Activated T-cell treated with anti-CD3 and anti-CD28 coated beads, Interleukin-2, amount 50 U/mL, for 72 hours (primary cell): ENCODE measurements at regions not wholly inside any gene's neighbourhood (a gene's known extent, or its start where the extent isn't known, plus 50 kb on each side); places are given as distances from the start of the nearest gene placed in this dataset.

Source experiments
- ATAC-seq, 2 donors: fragments of 150-1000 bp; cut with Tn5 transposase; replicated peaks in 1 of 2; 2 replicates each; pipeline ENCODE4 v1.10.0; 2021; ENCODE audit warnings: moderate library complexity in 2 of 2, mild to moderate bottlenecking in 1 of 2
- DNase-seq, 2 donors: peaks; one replicate each; pipeline ENCODE4 v3.0.0; 2021 to 2022; ENCODE audit warnings: mixed read lengths in 1 of 2
- H3K27ac Mint-ChIP-seq: one replicate; pipeline ENCODE4 v1.8.0; 2022; ENCODE audit warnings: mild to moderate bottlenecking, moderate library complexity, mixed read lengths
- H3K27me3 Mint-ChIP-seq: one replicate; pipeline ENCODE4 v1.8.0; 2022; ENCODE audit warnings: low read depth, mixed read lengths
- H3K36me3 Mint-ChIP-seq, 2 donors: one replicate each; pipeline ENCODE4 v1.8.0; 2022; ENCODE audit warnings: mixed read lengths in 2 of 2, mild to moderate bottlenecking in 1 of 2; ENCODE audit not compliant: insufficient read depth in 2 of 2
- H3K4me1 Mint-ChIP-seq: one replicate; pipeline ENCODE4 v1.8.0; 2022; ENCODE audit warnings: low read depth, mixed read lengths
- H3K4me3 Mint-ChIP-seq, 2 donors: one replicate each; pipeline ENCODE4 v1.8.0; 2022; ENCODE audit warnings: mild to moderate bottlenecking in 2 of 2, mixed read lengths in 2 of 2, moderate library complexity in 2 of 2
- H3K9me3 Mint-ChIP-seq, 2 donors: one replicate each; pipeline ENCODE4 v1.8.0; 2022; ENCODE audit warnings: mixed read lengths in 2 of 2

DNA sequence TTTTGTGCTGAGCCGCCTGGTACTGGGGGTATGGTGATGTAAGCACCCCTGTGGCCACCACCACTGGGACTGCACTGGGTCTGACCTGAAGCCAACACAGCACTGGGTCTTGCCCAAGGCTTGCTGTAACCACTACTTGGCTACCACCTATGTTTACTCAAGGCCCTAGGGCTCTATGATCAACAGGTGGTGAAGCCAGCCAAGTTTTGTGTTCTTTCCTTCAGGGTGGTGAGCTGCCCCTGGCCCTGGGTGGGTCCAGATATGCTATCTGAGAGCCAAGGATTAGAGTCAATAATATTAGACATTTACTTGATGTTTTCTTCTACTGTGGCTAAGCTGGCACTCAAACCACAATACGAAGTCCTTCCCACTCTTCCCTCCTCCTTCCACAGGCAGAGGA lies 55.1 kb upstream of the PAGE4 start:
- DNase-seq: no peak
- H3K9me3 Mint-ChIP-seq: no peaks in the 10 kb centered on the region
- H3K27me3 Mint-ChIP-seq: peaks cover 70% of the 10 kb centered on the region
- H3K27ac Mint-ChIP-seq: no peak overlapping the region
- no peaks in the 10 kb centered on the region for H3K36me3 Mint-ChIP-seq
- H3K4me3 Mint-ChIP-seq: no peak overlapping the region
- ATAC-seq: no peak
- no peaks in the 10 kb centered on the region for H3K4me1 Mint-ChIP-seq

DNA sequence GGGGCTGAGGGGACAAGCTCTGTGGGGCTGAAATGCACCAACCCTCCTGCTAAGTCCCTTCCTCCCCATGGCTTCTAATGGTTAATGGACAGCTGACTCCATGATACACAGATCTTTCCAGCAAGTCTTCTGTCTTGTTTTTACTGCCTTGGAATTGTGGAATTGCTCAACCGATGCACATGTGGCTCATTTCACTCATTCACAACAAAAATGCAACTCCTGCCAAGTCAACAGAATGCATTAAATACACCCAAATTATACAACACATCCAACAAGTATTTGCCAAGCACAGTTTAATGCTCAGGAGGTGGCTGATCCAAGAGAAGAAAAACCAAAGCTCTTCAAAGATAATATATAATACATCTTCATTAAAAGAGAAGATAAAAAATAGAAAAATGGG lies 61.9 kb upstream of the PAGE4 start:
- ATAC-seq: no peak
- no peaks in the 10 kb centered on the region for H3K4me1 Mint-ChIP-seq

GRCh38 chrX:49762175-49762720 lies 66.5 kb upstream of the PAGE1 start:
- no peak overlapping the region for H3K4me3 Mint-ChIP-seq
- no peaks in the 10 kb centered on the region for H3K4me1 Mint-ChIP-seq

More for the DNA sequence above, 61.9 kb upstream of the PAGE4 start:
- Mint-ChIP-seq H3K27ac (no peak overlapping the region), H3K4me3 (no peak overlapping the region), H3K9me3 (no peaks in the 10 kb centered on the region), H3K36me3 (no peaks in the 10 kb centered on the region), H3K27me3 (peaks cover 43% of the 10 kb centered on the region)
- DNase-seq: no peak

DNA sequence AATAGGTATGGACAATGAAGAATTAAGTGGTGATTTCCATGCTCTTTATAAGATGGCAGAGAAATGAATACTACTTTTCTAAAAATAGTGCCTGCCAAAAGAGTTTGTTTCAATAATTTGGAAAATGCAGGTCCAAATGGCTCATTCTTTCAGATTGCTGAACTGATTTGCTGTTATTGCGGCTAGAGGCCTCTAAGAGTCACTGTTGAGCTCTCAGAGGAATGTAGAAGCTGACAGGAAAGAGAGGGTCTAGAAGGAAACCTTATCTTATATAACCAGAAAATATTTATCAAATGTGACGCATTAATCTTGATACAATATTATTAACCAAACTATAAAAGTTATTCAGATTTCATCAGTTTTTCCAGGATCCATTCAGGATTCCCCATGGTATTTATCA lies 65.7 kb upstream of the PAGE1 start:
- no peaks in the 10 kb centered on the region for H3K4me1 Mint-ChIP-seq
- H3K4me3 Mint-ChIP-seq: no peak overlapping the region
- peak; percentile 3 to 7 for DNase-seq
- no peak overlapping the region for H3K27ac Mint-ChIP-seq
- H3K27me3 Mint-ChIP-seq: peaks cover 27% of the 10 kb centered on the region
- H3K36me3 Mint-ChIP-seq: no peaks in the 10 kb centered on the region
- no peaks in the 10 kb centered on the region for H3K9me3 Mint-ChIP-seq
- ATAC-seq: no peak

More at GRCh38 chrX:49762175-49762720, 66.5 kb upstream of the PAGE1 start:
- no peaks in the 10 kb centered on the region for H3K9me3 Mint-ChIP-seq
- DNase-seq: no peak
- peaks cover 23% of the 10 kb centered on the region for H3K27me3 Mint-ChIP-seq
- H3K36me3 Mint-ChIP-seq: no peaks in the 10 kb centered on the region
- ATAC-seq: no peak
- no peak overlapping the region for H3K27ac Mint-ChIP-seq

DNA sequence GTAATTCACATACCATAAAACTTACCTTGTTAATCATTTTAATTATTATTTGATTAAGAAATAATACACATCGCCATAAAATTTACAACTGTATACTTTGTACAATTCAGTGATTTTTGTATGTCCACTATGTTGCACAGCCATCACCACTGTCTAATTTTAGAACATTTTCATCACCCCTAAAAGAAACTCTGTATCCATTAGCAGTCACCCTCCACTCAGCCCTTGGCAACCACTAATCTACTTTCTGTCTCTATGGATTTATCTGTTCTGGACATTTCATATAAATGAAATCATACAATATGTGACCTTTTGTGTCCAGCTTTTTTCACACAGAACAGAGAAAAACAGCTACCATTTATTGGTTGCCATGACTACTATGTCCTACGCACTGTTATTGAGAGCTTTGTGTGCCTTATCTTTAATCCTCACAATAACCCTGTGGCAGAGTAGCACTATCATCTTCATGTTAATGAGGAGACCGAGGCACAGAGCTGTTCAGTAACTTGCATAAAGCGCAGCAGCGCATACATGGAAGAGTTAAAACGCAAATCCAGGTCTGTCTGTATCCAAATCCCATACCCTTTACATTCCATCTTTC lies 64.6 kb upstream of the PAGE1 start:
- H3K36me3 Mint-ChIP-seq: no peaks in the 10 kb centered on the region

GRCh38 chrX:49756692-49757091 lies 60.9 kb upstream of the PAGE1 start:
- Mint-ChIP-seq H3K9me3 (no peaks in the 10 kb centered on the region), H3K27me3 (peaks cover 43% of the 10 kb centered on the region), H3K27ac (no peak overlapping the region), H3K4me3 (no peak overlapping the region), H3K4me1 (no peaks in the 10 kb centered on the region), H3K36me3 (no peaks in the 10 kb centered on the region)
- ATAC-seq (no peak), DNase-seq (no peak)

More for the DNA sequence above, 64.6 kb upstream of the PAGE1 start:
- no peak overlapping the region for H3K4me3 Mint-ChIP-seq
- peaks cover 38% of the 10 kb centered on the region for H3K27me3 Mint-ChIP-seq
- H3K4me1 Mint-ChIP-seq: no peaks in the 10 kb centered on the region
- H3K27ac Mint-ChIP-seq: no peak overlapping the region
- DNase-seq: no peak
- no peaks in the 10 kb centered on the region for H3K9me3 Mint-ChIP-seq
- no peak for ATAC-seq

- DNase-seq: peak; percentile 43 to 52
- no peaks in the 10 kb centered on the region for H3K36me3 Mint-ChIP-seq
- ATAC-seq: peak; percentile 58 to 64
- no peaks in the 10 kb centered on the region for H3K4me1 Mint-ChIP-seq
- H3K27ac Mint-ChIP-seq: no peak overlapping the region
- H3K27me3 Mint-ChIP-seq: peaks cover 58% of the 10 kb centered on the region
- H3K9me3 Mint-ChIP-seq: no peaks in the 10 kb centered on the region
- no peak overlapping the region for H3K4me3 Mint-ChIP-seq
Measured at GRCh38 chrX:49754233-49754857, 58.6 kb upstream of the PAGE1 start.

DNA sequence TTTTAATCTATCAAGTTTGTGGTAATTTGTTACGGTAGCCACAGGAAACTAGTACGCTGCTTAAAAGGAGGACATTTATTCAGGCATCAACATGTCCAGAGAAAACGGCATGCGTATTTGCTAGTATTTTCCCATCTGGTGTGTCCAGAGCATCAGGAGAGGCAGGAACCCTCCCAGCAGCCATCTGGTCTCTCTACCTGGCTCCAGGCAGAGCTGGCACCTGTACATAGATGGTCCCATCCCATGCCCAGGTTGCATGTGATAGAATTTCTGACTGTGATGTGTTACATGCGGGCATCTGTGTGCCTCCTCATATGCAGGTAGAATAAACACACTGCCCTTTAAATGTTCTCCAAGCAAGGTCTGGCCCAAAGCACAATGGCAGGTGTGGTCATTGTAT lies 57.9 kb upstream of the PAGE1 start:
- Mint-ChIP-seq H3K27me3 (peaks cover 64% of the 10 kb centered on the region), H3K9me3 (no peaks in the 10 kb centered on the region)
- no peak for ATAC-seq

GRCh38 chrX:49748211-49748956 lies 52.6 kb upstream of the PAGE1 start:
- DNase-seq (no peak), ATAC-seq (no peak)
- H3K27me3 Mint-ChIP-seq: peaks cover 47% of the 10 kb centered on the region
- no peaks in the 10 kb centered on the region for H3K9me3 Mint-ChIP-seq
- no peaks in the 10 kb centered on the region for H3K4me1 Mint-ChIP-seq
- H3K27ac Mint-ChIP-seq: no peak overlapping the region
- no peak overlapping the region for H3K4me3 Mint-ChIP-seq
- H3K36me3 Mint-ChIP-seq: no peaks in the 10 kb centered on the region

More for the DNA sequence above, 57.9 kb upstream of the PAGE1 start:
- no peak for DNase-seq
- no peaks in the 10 kb centered on the region for H3K4me1 Mint-ChIP-seq
- H3K4me3 Mint-ChIP-seq: no peak overlapping the region
- no peaks in the 10 kb centered on the region for H3K36me3 Mint-ChIP-seq
- H3K27ac Mint-ChIP-seq: no peak overlapping the region

DNA sequence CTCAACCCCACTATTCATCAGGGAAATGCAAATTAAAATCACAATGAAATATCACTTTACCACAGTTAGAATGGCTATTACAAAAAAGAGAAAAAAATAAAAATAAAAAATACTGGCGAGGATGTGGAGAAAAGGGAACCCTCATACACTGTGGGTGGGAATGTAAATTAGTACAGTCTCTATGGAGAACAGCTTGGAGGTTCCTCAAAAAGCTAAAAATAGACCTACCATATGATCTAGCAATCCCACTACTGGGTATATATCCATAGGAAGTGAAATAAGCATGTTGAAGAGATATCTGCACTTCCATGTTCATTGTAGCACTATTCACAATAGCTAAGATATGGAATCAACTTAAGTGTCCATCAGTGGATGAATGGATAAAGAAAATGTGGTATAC lies 50.5 kb upstream of the PAGE1 start:
- no peak overlapping the region for H3K4me3 Mint-ChIP-seq
- no peaks in the 10 kb centered on the region for H3K4me1 Mint-ChIP-seq
- ATAC-seq (no peak), DNase-seq (no peak)
- no peak overlapping the region for H3K27ac Mint-ChIP-seq
- H3K27me3 Mint-ChIP-seq: peaks cover 35% of the 10 kb centered on the region
- no peaks in the 10 kb centered on the region for H3K36me3 Mint-ChIP-seq
- H3K9me3 Mint-ChIP-seq: no peaks in the 10 kb centered on the region
